Type B pancreatic cell (in vitro differentiated cells): ENCODE measurements at regions not wholly inside any gene's neighbourhood (a gene's known extent, or its start where the extent isn't known, plus 50 kb on each side); places are given as distances from the start of the nearest gene placed in this dataset.

Experiments
- DNase-seq: peaks from one replicate; pipeline ENCODE4 v3.0.0; 2021; ENCODE audit warnings: mixed read lengths; ENCODE audit not compliant: unreplicated experiment; ENCODE audit errors: extremely low spot score
- H3K27ac Mint-ChIP-seq: 2 replicates; pipeline ENCODE4 v1.8.0; 2021; ENCODE audit warnings: mild to moderate bottlenecking, mixed read lengths
- H3K27me3 Mint-ChIP-seq: 2 replicates; pipeline ENCODE4 v1.8.0; 2021; ENCODE audit warnings: mixed read lengths
- H3K36me3 Mint-ChIP-seq: 2 replicates; pipeline ENCODE4 v1.8.0; 2021; ENCODE audit warnings: mixed read lengths
- H3K4me1 Mint-ChIP-seq: one replicate; pipeline ENCODE4 v1.8.0; 2021; ENCODE audit warnings: mixed read lengths; ENCODE audit not compliant: unreplicated experiment
- H3K4me3 Mint-ChIP-seq: 2 replicates; pipeline ENCODE4 v1.8.0; 2021; ENCODE audit warnings: mild to moderate bottlenecking, mixed read lengths
- H3K9me3 Mint-ChIP-seq: 2 replicates; pipeline ENCODE4 v1.8.0; 2021; ENCODE audit warnings: mixed read lengths
- TF ChIP-seq, protein P1 (sequence below): fragments of 200-600 bp; sonication (generic); conservative IDR thresholded peaks from 2 replicates; pipeline ENCODE4 v1.5.0; 2021; ENCODE audit warnings: antibody characterized with exemption, mild to moderate bottlenecking

- no peak overlapping the region for H3K27ac Mint-ChIP-seq
- no peaks in the 10 kb centered on the region for H3K36me3 Mint-ChIP-seq
- no peak for DNase-seq
- no peaks in the 10 kb centered on the region for H3K4me1 Mint-ChIP-seq
- TF ChIP-seq, protein P1, sequence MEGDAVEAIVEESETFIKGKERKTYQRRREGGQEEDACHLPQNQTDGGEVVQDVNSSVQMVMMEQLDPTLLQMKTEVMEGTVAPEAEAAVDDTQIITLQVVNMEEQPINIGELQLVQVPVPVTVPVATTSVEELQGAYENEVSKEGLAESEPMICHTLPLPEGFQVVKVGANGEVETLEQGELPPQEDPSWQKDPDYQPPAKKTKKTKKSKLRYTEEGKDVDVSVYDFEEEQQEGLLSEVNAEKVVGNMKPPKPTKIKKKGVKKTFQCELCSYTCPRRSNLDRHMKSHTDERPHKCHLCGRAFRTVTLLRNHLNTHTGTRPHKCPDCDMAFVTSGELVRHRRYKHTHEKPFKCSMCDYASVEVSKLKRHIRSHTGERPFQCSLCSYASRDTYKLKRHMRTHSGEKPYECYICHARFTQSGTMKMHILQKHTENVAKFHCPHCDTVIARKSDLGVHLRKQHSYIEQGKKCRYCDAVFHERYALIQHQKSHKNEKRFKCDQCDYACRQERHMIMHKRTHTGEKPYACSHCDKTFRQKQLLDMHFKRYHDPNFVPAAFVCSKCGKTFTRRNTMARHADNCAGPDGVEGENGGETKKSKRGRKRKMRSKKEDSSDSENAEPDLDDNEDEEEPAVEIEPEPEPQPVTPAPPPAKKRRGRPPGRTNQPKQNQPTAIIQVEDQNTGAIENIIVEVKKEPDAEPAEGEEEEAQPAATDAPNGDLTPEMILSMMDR: no peak
- peaks cover 26% of the 10 kb centered on the region for H3K27me3 Mint-ChIP-seq
- no peaks in the 10 kb centered on the region for H3K9me3 Mint-ChIP-seq
- H3K4me3 Mint-ChIP-seq: no peak overlapping the region
These were observed 220.0 kb downstream of the ABHD5 start for GRCh38 chr3:43910750-43911149.

DNA sequence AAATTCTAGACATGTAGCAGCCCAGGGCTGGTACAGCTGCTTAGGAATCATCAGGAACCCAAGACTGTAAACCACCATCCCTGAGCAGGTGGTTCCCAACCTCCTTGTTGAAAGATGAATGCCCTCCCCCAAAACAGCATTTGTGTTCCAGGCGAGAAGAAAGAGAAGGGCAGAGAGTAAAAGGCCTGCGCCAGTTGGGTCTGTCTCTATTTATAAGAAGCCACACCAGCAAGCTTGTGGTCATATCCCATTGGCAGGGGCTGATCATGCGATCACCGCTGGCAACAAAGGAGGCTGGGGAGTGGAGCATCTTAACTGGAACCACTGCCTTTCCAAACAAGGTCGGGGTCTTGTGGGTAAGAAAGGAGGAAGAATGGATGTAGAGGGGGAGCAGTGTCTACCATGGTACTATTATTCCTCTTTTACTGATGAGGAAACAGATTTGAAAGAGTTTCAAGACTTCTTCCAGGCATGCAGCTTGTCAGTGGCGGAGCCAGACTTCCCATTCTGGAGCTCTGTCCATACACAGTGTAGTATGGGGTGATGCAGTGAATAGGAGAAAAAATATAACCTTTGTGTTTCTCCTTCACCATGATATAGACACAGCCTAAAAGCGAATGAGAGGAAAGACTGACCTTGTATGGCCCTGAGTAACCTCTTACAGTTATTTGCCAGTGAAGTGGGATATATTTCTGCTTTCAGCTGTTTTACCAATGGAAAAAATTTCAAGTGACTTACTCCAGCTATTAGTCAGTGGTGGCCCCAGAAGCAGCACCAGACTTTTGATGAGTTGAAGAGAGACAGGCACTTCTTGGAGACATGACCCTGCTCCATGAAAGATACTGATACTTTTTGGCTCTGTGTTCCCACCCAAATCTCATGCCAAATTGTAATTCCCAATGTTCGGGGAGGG, 222.6 kb downstream of the ABHD5 start:
- Mint-ChIP-seq H3K27ac (no peak overlapping the region), H3K9me3 (no peaks in the 10 kb centered on the region), H3K27me3 (peaks cover 15% of the 10 kb centered on the region), H3K36me3 (no peaks in the 10 kb centered on the region), H3K4me1 (no peaks in the 10 kb centered on the region), H3K4me3 (no peak overlapping the region)
- DNase-seq: no peak
- TF ChIP-seq, protein P1: no peak

- TF ChIP-seq, protein P1: no peak
- Mint-ChIP-seq H3K4me1 (no peaks in the 10 kb centered on the region), H3K4me3 (no peak overlapping the region), H3K9me3 (no peaks in the 10 kb centered on the region), H3K27ac (no peak overlapping the region), H3K36me3 (no peaks in the 10 kb centered on the region), H3K27me3 (peaks cover 15% of the 10 kb centered on the region)
- no peak for DNase-seq
These were observed 223.5 kb downstream of the ABHD5 start for GRCh38 chr3:43914269-43914668.

- peaks cover 6% of the 10 kb centered on the region for H3K9me3 Mint-ChIP-seq
- H3K36me3 Mint-ChIP-seq: no peaks in the 10 kb centered on the region
- TF ChIP-seq, protein P1: no peak
- H3K27me3 Mint-ChIP-seq: peaks cover 21% of the 10 kb centered on the region
- H3K4me1 Mint-ChIP-seq: no peaks in the 10 kb centered on the region
- no peak for DNase-seq
- no peak overlapping the region for H3K27ac Mint-ChIP-seq
- H3K4me3 Mint-ChIP-seq: no peak overlapping the region
These were observed 224.8 kb downstream of the ABHD5 start for GRCh38 chr3:43915546-43915945.

- peaks cover 31% of the 10 kb centered on the region for H3K27me3 Mint-ChIP-seq
- TF ChIP-seq, protein P1: no peak
- H3K27ac Mint-ChIP-seq: no peak overlapping the region
- no peaks in the 10 kb centered on the region for H3K4me1 Mint-ChIP-seq
- no peak overlapping the region for H3K4me3 Mint-ChIP-seq
- H3K36me3 Mint-ChIP-seq: no peaks in the 10 kb centered on the region
- peaks cover 6% of the 10 kb centered on the region for H3K9me3 Mint-ChIP-seq
- DNase-seq: no peak
These were observed 226.6 kb downstream of the ABHD5 start for GRCh38 chr3:43917361-43917760.
